ENCODE measurements at regions not wholly inside any gene's neighbourhood (a gene's known extent, or its start where the extent isn't known, plus 50 kb on each side); places are given as distances from the start of the nearest gene placed in this dataset.

- ChIA-PET POLR2A (no interaction called here), CTCF (no interaction called here)
- ATAC-seq = no peak
These were observed 51.5 kb upstream of the MNX1 start for GRCh38 chr7:157061979-157062378.

GRCh38 chr7:157065046-157065445 is 54.6 kb upstream of the MNX1 start:
- no peak for ATAC-seq
- no peaks in the 10 kb centered on the region for H3K36me3 ChIP-seq (ENCODE audit: control insufficient read depth, insufficient read depth, low read length)
- TF ChIP-seq POLR2AphosphoS5 (IDR thresholded peaks at IDR 0.05; ENCODE audit: low read depth, low read length) (no peak), TCF7L2 (IDR thresholded peaks at IDR 0.05; ENCODE audit: low read depth, low read length) (no peak), SIN3A (IDR thresholded peaks at IDR 0.05; ENCODE audit: borderline replicate concordance, insufficient read depth, low read depth, low read length) (no peak), CTCF (IDR thresholded peaks at IDR 0.05) (no peak), REST (IDR thresholded peaks at IDR 0.05; ENCODE audit: insufficient read depth in 1 of 2, low read depth in 2 of 2, low read length in 1 of 2) (no peak)
- POLR2A ChIA-PET = interaction anchor here (0.6 kb wide), 1 partner anchor 57 kb away, joined by 3 read pairs; no protein-coding TSS in a partner anchor
- in situ Hi-C loops (cut with HindIII; ENCODE audit: low pct_unique_long_range_greater_than_20kb, low sequenced_read_pairs) (no loop called here), intact Hi-C loops (cut with micrococcal nuclease; ENCODE audit: unreplicated experiment) (no loop called here)
- H3K9me3 ChIP-seq (ENCODE audit: control insufficient read depth, insufficient read depth, low read depth, low read length) = no peaks in the 10 kb centered on the region; the same call in 1 of the 2 replicates
- H3K27ac ChIP-seq (ENCODE audit: low read length) = no peak overlapping the region
- BruUV-seq (replicated peaks) = no TSS peak
- no peak for DNase-seq (ENCODE audit: low read depth, low spot score)
- no peaks in the 10 kb centered on the region for H3K4me1 ChIP-seq (ENCODE audit: control insufficient read depth, insufficient read depth, low read length)
- no peak overlapping the region for H3K4me3 ChIP-seq (ENCODE audit: low read depth in 2 of 2, low read length in 2 of 2)
- CTCF ChIA-PET = no interaction called here
- peaks cover 3% of the 10 kb centered on the region; the same call in 1 of the 2 replicates for H3K27me3 ChIP-seq (ENCODE audit: control insufficient read depth, insufficient read depth, low read length)

More at GRCh38 chr7:157061979-157062378, 51.5 kb upstream of the MNX1 start:
- Histone ChIP-seq H3K9me3 (ENCODE audit: control insufficient read depth, insufficient read depth, low read depth, low read length) (no peaks in the 10 kb centered on the region; the same call in 1 of the 2 replicates), H3K27me3 (ENCODE audit: control insufficient read depth, insufficient read depth, low read length) (no peaks in the 10 kb centered on the region; the same call in 1 of the 2 replicates), H3K4me1 (ENCODE audit: control insufficient read depth, insufficient read depth, low read length) (no peaks in the 10 kb centered on the region), H3K27ac (ENCODE audit: low read length) (no peak overlapping the region), H3K36me3 (ENCODE audit: control insufficient read depth, insufficient read depth, low read length) (no peaks in the 10 kb centered on the region), H3K4me3 (ENCODE audit: low read depth in 2 of 2, low read length in 2 of 2) (no peak overlapping the region)
- BruUV-seq (replicated peaks) = no TSS peak
- DNase-seq (ENCODE audit: low read depth, low spot score) = no peak
- intact Hi-C loops (cut with micrococcal nuclease; ENCODE audit: unreplicated experiment) = no loop called here
- in situ Hi-C loops (cut with HindIII; ENCODE audit: low pct_unique_long_range_greater_than_20kb, low sequenced_read_pairs) = no loop called here
- TF ChIP-seq CTCF (IDR thresholded peaks at IDR 0.05) (no peak), SIN3A (IDR thresholded peaks at IDR 0.05; ENCODE audit: borderline replicate concordance, insufficient read depth, low read depth, low read length) (no peak), TCF7L2 (IDR thresholded peaks at IDR 0.05; ENCODE audit: low read depth, low read length) (no peak), REST (IDR thresholded peaks at IDR 0.05; ENCODE audit: insufficient read depth in 1 of 2, low read depth in 2 of 2, low read length in 1 of 2) (no peak), POLR2AphosphoS5 (IDR thresholded peaks at IDR 0.05; ENCODE audit: low read depth, low read length) (no peak)
